AG04450 (cell line): ENCODE measurements at regions not wholly inside any gene's neighbourhood (a gene's known extent, or its start where the extent isn't known, plus 50 kb on each side); places are given as distances from the start of the nearest gene placed in this dataset.

Source experiments
- CTCF ChIA-PET: fragments of 300-600, 350-600 bp; formaldehyde crosslinking; extraction: SDS; loops from one replicate; lab custom pipeline; 2022; ENCODE audit warnings: antibody characterized with exemption, inconsistent platforms; lab: Charles Lee
- POLR2A ChIA-PET: fragments of 350-600 bp; formaldehyde crosslinking; extraction: SDS; loops from one replicate; lab custom pipeline; 2021; ENCODE audit warnings: antibody characterized with exemption, inconsistent platforms; lab: Yijun Ruan, JAX
- DNase-seq: peaks from one replicate; pipeline ENCODE4 v3.0.0-alpha.2; 2011; ENCODE audit warnings: low read depth, low spot score
- H3K27ac ChIP-seq: one replicate; pipeline ENCODE4 v1.5.1; 2012; ENCODE audit warnings: low read depth, low read length, control low read depth
- H3K27me3 ChIP-seq: one replicate; pipeline ENCODE4 v1.6.0; 2012; ENCODE audit warnings: low read length; ENCODE audit not compliant: control insufficient read depth, insufficient read depth
- H3K4me3 ChIP-seq: 2 replicates; pipeline ENCODE4 v1.5.1; 2011; ENCODE audit warnings: mild to moderate bottlenecking, low read depth, low read length, control low read depth
- H3K9me3 ChIP-seq: 2 replicates; pipeline ENCODE4 v1.5.1; 2012; ENCODE audit warnings: low read length; ENCODE audit not compliant: control insufficient read depth, insufficient read depth
- CTCF ChIP-seq: IDR thresholded peaks from 2 replicates; pipeline ENCODE4 v1.5.1; 2011; ENCODE audit warnings: low read depth, low read length, control low read depth, inconsistent platforms

GRCh38 chr2:63692002-63692606, 103.3 kb downstream of the MDH1 start:
- H3K27ac ChIP-seq: no peak overlapping the region
- H3K9me3 ChIP-seq: no peaks in the 10 kb centered on the region
- H3K4me3 ChIP-seq: no peak overlapping the region
- ChIA-PET CTCF (interaction anchor here (0.5 to 5.5 kb wide), 15 partner anchors 9 to 204 kb away, joined by 3 to 92 read pairs (median 3); no protein-coding TSS in a partner anchor), POLR2A (interaction anchor here (0.7 kb wide), 1 partner anchor 158 kb away, joined by 3 read pairs; no protein-coding TSS in a partner anchor)
- no peak for DNase-seq
- TF ChIP-seq CTCF: peak; percentile 62
- H3K27me3 ChIP-seq: no peaks in the 10 kb centered on the region

- DNase-seq: no peak
- H3K9me3 ChIP-seq: no peaks in the 10 kb centered on the region
- POLR2A ChIA-PET: no interaction called here
- H3K27ac ChIP-seq: no peak overlapping the region
- no peaks in the 10 kb centered on the region for H3K27me3 ChIP-seq
- no peak for TF ChIP-seq CTCF
- no peak overlapping the region for H3K4me3 ChIP-seq
- CTCF ChIA-PET: interaction anchor here (0.6 kb wide), 1 partner anchor 1457 kb away, joined by 3 read pairs; no protein-coding TSS in a partner anchor
These were observed 106.8 kb downstream of the MDH1 start for GRCh38 chr2:63695583-63695982.

- no peak for TF ChIP-seq CTCF
- DNase-seq: no peak
- ChIA-PET POLR2A (no interaction called here), CTCF (no interaction called here)
- H3K9me3 ChIP-seq: no peaks in the 10 kb centered on the region
- H3K27me3 ChIP-seq: no peaks in the 10 kb centered on the region
- H3K27ac ChIP-seq: no peak overlapping the region
- H3K4me3 ChIP-seq: no peak overlapping the region
These were observed 107.7 kb downstream of the MDH1 start for GRCh38 chr2:63696496-63696895.

- ChIA-PET POLR2A (no interaction called here), CTCF (interaction anchor here (5.8 kb wide), 1 partner anchor 165 kb away, joined by 103 read pairs; no protein-coding TSS in a partner anchor)
- no peak overlapping the region for H3K4me3 ChIP-seq
- H3K9me3 ChIP-seq: no peaks in the 10 kb centered on the region
- no peak for DNase-seq
- no peak overlapping the region for H3K27ac ChIP-seq
- no peak for TF ChIP-seq CTCF
- H3K27me3 ChIP-seq: no peaks in the 10 kb centered on the region
These were observed 108.4 kb downstream of the MDH1 start for GRCh38 chr2:63697160-63697559.

- DNase-seq: peak; percentile 24
- ChIA-PET CTCF (interaction anchor here (0.5 to 5.8 kb wide), 46 partner anchors 9 to 794 kb away, joined by 3 to 103 read pairs (median 5); partner anchors contain the start of gene UGP2), POLR2A (interaction anchor here (1.1 kb wide), 1 partner anchor 142 kb away, joined by 12 read pairs; the partner anchor contains the start of gene UGP2)
- no peaks in the 10 kb centered on the region for H3K27me3 ChIP-seq
- TF ChIP-seq CTCF: peak; percentile 75
- no peak overlapping the region for H3K27ac ChIP-seq
- H3K4me3 ChIP-seq: no peak overlapping the region
- no peaks in the 10 kb centered on the region for H3K9me3 ChIP-seq
These were observed 110.2 kb downstream of the MDH1 start for GRCh38 chr2:63698786-63699548.
